ENCODE measurements at regions not wholly inside any gene's neighbourhood (a gene's known extent, or its start where the extent isn't known, plus 50 kb on each side); places are given as distances from the start of the nearest gene placed in this dataset.

- no peak overlapping the region for H3K4me3 ChIP-seq
- intact Hi-C loops (cut with DNase I): no loop called here
- TF ChIP-seq, protein P1, sequence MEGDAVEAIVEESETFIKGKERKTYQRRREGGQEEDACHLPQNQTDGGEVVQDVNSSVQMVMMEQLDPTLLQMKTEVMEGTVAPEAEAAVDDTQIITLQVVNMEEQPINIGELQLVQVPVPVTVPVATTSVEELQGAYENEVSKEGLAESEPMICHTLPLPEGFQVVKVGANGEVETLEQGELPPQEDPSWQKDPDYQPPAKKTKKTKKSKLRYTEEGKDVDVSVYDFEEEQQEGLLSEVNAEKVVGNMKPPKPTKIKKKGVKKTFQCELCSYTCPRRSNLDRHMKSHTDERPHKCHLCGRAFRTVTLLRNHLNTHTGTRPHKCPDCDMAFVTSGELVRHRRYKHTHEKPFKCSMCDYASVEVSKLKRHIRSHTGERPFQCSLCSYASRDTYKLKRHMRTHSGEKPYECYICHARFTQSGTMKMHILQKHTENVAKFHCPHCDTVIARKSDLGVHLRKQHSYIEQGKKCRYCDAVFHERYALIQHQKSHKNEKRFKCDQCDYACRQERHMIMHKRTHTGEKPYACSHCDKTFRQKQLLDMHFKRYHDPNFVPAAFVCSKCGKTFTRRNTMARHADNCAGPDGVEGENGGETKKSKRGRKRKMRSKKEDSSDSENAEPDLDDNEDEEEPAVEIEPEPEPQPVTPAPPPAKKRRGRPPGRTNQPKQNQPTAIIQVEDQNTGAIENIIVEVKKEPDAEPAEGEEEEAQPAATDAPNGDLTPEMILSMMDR (IDR thresholded peaks at IDR 0.05): no peak
Observed at GRCh38 chr17:71071837-71072236, 902.5 kb downstream of the KCNJ2 start.

GRCh38 chr17:71080937-71081336, 911.6 kb downstream of the KCNJ2 start:
- H3K27me3 ChIP-seq: no peaks in the 10 kb centered on the region
- no peak overlapping the region for H3K4me3 ChIP-seq
- intact Hi-C loops (cut with DNase I): no loop called here
- no peaks in the 10 kb centered on the region for H3K9me3 ChIP-seq
- H3K36me3 ChIP-seq: no peaks in the 10 kb centered on the region
- TF ChIP-seq, protein P1 (IDR thresholded peaks at IDR 0.05): no peak
- DNase-seq (ENCODE audit: low spot score in 2 of 2): no peak
- H3K4me1 ChIP-seq: no peaks in the 10 kb centered on the region
- H3K27ac ChIP-seq: no peak overlapping the region

More at GRCh38 chr17:71071837-71072236, 902.5 kb downstream of the KCNJ2 start:
- Histone ChIP-seq H3K4me1 (no peaks in the 10 kb centered on the region), H3K27ac (no peak overlapping the region), H3K36me3 (no peaks in the 10 kb centered on the region), H3K27me3 (no peaks in the 10 kb centered on the region), H3K9me3 (no peaks in the 10 kb centered on the region)
- no peak for DNase-seq (ENCODE audit: low spot score in 2 of 2)

DNA sequence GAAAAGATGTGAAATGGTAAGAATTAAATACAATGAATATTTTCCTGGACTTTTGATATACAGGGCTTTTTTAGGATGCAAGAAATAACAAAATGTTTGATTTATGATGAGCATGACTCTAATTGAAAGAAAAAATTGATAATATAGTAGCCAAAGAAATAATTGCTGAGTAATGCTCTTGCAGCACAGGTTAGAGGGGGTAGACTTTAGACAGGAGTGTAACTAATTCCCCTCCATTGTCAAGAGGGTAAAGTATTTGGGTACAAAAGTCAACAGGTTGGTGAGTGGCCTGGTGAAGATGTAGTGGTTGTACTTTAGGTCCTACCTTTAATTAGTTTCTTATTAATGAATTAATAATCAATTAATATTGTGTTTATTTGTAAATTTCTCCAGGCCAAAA, 912.3 kb downstream of the KCNJ2 start:
- intact Hi-C loops (cut with DNase I): no loop called here
- H3K27me3 ChIP-seq: no peaks in the 10 kb centered on the region
- no peak for DNase-seq (ENCODE audit: low spot score in 2 of 2)
- H3K4me1 ChIP-seq: no peaks in the 10 kb centered on the region
- H3K36me3 ChIP-seq: no peaks in the 10 kb centered on the region
- H3K27ac ChIP-seq: no peak overlapping the region
- no peak overlapping the region for H3K4me3 ChIP-seq
- H3K9me3 ChIP-seq: no peaks in the 10 kb centered on the region
- TF ChIP-seq, protein P1 (IDR thresholded peaks at IDR 0.05): no peak

DNA sequence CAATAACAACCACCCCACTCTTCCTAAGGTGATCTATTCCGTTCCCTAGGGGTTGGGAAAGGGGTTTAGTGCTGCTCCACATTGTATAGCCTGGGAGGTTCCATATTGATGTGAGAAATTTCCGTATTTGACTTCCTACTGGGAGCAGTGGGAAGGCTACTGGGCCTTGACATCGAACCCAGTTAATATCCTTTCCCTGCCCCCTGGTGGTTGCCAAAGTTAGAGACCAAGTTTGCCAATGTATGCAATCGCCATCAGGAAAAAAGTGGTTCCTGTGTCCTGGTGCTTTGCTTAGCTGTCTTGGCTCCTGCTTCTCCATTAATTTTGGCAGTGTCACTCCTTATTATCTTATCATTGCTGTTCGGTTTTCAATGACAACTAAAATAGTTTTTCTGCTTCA, 914.9 kb downstream of the KCNJ2 start:
- Histone ChIP-seq H3K27ac (no peak overlapping the region), H3K27me3 (no peaks in the 10 kb centered on the region), H3K9me3 (no peaks in the 10 kb centered on the region), H3K4me3 (no peak overlapping the region), H3K4me1 (no peaks in the 10 kb centered on the region), H3K36me3 (no peaks in the 10 kb centered on the region)
- intact Hi-C loops (cut with DNase I): no loop called here
- TF ChIP-seq, protein P1 (IDR thresholded peaks at IDR 0.05): no peak
- no peak for DNase-seq (ENCODE audit: low spot score in 2 of 2)

DNA sequence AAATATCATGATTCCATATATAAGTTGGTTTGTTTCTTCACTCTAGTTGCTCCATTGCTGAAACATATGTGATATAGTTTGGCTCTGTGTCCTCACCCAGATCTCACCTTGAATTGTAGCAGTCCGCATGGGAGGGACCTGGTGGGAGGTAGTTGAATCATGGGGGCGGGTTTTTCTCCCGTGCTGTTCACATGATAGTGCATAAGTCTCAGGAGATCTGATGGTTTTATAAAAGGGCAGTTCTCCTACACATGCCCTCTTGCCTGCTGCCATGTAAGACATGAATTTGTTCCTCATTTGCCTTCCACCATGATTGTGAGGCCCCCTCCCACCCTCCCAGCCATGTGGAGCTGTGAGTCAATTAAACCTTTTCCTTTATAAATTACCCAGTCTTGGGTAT, 915.5 kb downstream of the KCNJ2 start:
- Histone ChIP-seq H3K4me1 (no peaks in the 10 kb centered on the region), H3K27me3 (no peaks in the 10 kb centered on the region), H3K4me3 (no peak overlapping the region), H3K27ac (no peak overlapping the region), H3K9me3 (no peaks in the 10 kb centered on the region), H3K36me3 (no peaks in the 10 kb centered on the region)
- DNase-seq (ENCODE audit: low spot score in 2 of 2): no peak
- intact Hi-C loops (cut with DNase I): no loop called here
- TF ChIP-seq, protein P1 (IDR thresholded peaks at IDR 0.05): no peak
